ENCODE measurements at regions not wholly inside any gene's neighbourhood (a gene's known extent, or its start where the extent isn't known, plus 50 kb on each side); places are given as distances from the start of the nearest gene placed in this dataset.

DNA sequence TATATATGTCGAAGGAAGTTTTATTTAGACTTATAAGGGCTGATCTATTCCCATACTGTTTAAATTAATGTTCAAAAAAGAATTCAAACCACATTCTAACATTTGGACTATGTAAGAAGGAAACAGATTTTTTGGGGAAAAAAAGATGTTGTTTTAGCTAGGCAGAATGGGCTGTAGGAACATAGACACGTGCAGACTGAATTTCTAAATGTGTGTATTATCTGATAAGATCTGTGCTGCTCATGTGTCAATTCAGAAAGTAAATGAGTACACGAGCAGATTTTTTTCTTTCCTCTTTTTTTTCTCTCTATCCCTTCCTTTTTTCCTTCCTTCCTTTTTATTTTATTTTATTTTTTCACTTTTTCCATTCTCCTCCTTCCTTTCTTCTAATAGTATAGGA, 259.5 kb upstream of the KCNH8 start:
- no peak for TF ChIP-seq POLR2A (IDR thresholded peaks at IDR 0.05)
- TF ChIP-seq, protein P1, sequence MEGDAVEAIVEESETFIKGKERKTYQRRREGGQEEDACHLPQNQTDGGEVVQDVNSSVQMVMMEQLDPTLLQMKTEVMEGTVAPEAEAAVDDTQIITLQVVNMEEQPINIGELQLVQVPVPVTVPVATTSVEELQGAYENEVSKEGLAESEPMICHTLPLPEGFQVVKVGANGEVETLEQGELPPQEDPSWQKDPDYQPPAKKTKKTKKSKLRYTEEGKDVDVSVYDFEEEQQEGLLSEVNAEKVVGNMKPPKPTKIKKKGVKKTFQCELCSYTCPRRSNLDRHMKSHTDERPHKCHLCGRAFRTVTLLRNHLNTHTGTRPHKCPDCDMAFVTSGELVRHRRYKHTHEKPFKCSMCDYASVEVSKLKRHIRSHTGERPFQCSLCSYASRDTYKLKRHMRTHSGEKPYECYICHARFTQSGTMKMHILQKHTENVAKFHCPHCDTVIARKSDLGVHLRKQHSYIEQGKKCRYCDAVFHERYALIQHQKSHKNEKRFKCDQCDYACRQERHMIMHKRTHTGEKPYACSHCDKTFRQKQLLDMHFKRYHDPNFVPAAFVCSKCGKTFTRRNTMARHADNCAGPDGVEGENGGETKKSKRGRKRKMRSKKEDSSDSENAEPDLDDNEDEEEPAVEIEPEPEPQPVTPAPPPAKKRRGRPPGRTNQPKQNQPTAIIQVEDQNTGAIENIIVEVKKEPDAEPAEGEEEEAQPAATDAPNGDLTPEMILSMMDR (IDR thresholded peaks at IDR 0.05), result no peak
